Epithelial cell of esophagus (primary cell): ENCODE measurements at regions not wholly inside any gene's neighbourhood (a gene's known extent, or its start where the extent isn't known, plus 50 kb on each side); places are given as distances from the start of the nearest gene placed in this dataset.

Source experiments
- DNase-seq: peaks from one replicate; pipeline ENCODE4 v3.0.0; 2010; ENCODE audit warnings: low read depth
- H3K4me3 ChIP-seq: 2 replicates; pipeline ENCODE4 v1.5.1; 2011; ENCODE audit warnings: mild to moderate bottlenecking, low read length, control low read depth
- TF ChIP-seq, protein P1 (sequence below): IDR thresholded peaks from 2 replicates; pipeline ENCODE4 v1.5.1; 2011; ENCODE audit warnings: low read depth, mild to moderate bottlenecking, low read length, control low read depth, inconsistent platforms; ENCODE audit not compliant: insufficient read depth; ENCODE audit errors: missing control alignments

- no peak overlapping the region for H3K4me3 ChIP-seq
- TF ChIP-seq, protein P1, sequence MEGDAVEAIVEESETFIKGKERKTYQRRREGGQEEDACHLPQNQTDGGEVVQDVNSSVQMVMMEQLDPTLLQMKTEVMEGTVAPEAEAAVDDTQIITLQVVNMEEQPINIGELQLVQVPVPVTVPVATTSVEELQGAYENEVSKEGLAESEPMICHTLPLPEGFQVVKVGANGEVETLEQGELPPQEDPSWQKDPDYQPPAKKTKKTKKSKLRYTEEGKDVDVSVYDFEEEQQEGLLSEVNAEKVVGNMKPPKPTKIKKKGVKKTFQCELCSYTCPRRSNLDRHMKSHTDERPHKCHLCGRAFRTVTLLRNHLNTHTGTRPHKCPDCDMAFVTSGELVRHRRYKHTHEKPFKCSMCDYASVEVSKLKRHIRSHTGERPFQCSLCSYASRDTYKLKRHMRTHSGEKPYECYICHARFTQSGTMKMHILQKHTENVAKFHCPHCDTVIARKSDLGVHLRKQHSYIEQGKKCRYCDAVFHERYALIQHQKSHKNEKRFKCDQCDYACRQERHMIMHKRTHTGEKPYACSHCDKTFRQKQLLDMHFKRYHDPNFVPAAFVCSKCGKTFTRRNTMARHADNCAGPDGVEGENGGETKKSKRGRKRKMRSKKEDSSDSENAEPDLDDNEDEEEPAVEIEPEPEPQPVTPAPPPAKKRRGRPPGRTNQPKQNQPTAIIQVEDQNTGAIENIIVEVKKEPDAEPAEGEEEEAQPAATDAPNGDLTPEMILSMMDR = no peak
- no peak for DNase-seq
Observed at GRCh38 chr16:54425068-54425467, 138.5 kb upstream of the IRX3 start.

DNA sequence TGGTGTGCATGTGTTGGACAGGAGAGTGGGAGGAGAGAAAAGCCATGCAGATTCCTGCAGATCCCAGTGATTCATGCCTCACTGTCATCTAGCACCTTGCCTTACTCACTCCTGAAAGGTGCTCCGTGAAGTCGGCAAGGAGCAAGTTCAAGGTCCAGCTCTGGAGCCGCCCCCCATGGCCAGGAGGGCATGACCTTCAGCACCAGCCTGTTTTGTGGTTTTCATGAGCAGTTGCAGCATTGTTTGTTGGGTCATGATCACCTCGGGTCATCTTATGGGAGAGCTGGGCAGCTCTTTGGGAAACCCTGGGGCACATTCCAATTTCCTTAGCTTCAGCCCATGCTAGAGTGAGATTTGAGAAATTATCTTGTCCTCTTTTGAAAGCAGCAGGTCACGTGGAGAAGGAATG, 137.5 kb upstream of the IRX3 start:
- TF ChIP-seq, protein P1 = no peak
- DNase-seq = peak; percentile 30
- no peak overlapping the region for H3K4me3 ChIP-seq

- H3K4me3 ChIP-seq = no peak overlapping the region
- DNase-seq = peak; percentile 10
- TF ChIP-seq, protein P1 = no peak
Observed at GRCh38 chr16:54422569-54422978, 136.0 kb upstream of the IRX3 start.

GRCh38 chr16:54422159-54422558, 135.6 kb upstream of the IRX3 start:
- DNase-seq = no peak
- H3K4me3 ChIP-seq = no peak overlapping the region
- TF ChIP-seq, protein P1 = no peak

- no peak for DNase-seq
- H3K4me3 ChIP-seq = no peak overlapping the region
- TF ChIP-seq, protein P1 = no peak
Observed at GRCh38 chr16:54421220-54421619, 134.6 kb upstream of the IRX3 start.

GRCh38 chr16:54418903-54419302, 132.3 kb upstream of the IRX3 start:
- H3K4me3 ChIP-seq = no peak overlapping the region
- no peak for DNase-seq
- TF ChIP-seq, protein P1 = no peak

- no peak for DNase-seq
- TF ChIP-seq, protein P1 = no peak
- no peak overlapping the region for H3K4me3 ChIP-seq
Observed at GRCh38 chr16:54417384-54417783, 130.8 kb upstream of the IRX3 start.
